ENCODE measurements at regions not wholly inside any gene's neighbourhood (a gene's known extent, or its start where the extent isn't known, plus 50 kb on each side); places are given as distances from the start of the nearest gene placed in this dataset.

DNA sequence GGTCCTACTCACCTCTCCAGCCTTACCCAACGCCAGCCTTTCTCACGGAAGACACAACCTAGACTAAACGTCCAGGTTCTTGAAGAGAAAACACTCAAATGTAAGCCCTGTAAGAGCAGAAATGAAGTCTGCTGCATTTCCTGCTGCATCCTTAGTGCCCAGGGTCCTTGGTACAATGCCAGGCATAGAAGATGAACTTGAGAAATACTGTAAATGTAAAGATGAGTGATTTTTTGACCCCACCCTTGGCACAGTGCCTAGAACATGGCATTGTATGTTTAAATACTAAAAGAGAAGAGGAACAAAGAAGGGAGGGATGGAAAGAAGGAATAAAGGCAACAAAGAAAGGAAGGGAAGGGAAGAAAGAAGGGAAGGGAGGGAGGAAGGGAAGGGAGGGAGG is 514.6 kb downstream of the MED13L start:
- Histone ChIP-seq H2AFZ (ENCODE audit: low read depth) (no peak overlapping the region), H3K9me3 (no peaks in the 10 kb centered on the region), H3K4me1 (ENCODE audit: control insufficient read depth in 1 of 2, insufficient read depth in 2 of 2, low read depth in 1 of 2, low read length in 1 of 2) (peaks cover 0 to 3% of the 10 kb centered on the region in 2 experiments; a peak in 1 of 4 replicates), H4K20me1 (ENCODE audit: insufficient read depth) (no peaks in the 10 kb centered on the region), H3K9me2 (no peaks in the 10 kb centered on the region), H3K27me3 (ENCODE audit: insufficient read depth) (no peaks in the 10 kb centered on the region), H3K36me3 (replicated peaks in 1 of 2; ENCODE audit: control insufficient read depth in 1 of 2, insufficient read depth in 2 of 2, low read length in 1 of 2) (no peaks in the 10 kb centered on the region), H3K4me3 (ENCODE audit: low read depth in 2 of 2, low read length in 1 of 2) (no peak overlapping the region), H3K79me2 (ENCODE audit: insufficient read depth) (no peaks in the 10 kb centered on the region), H3K4me2 (no peak overlapping the region), H3F3A (replicated peaks; ENCODE audit: insufficient read depth) (no peaks in the 10 kb centered on the region), H3K9ac (no peak overlapping the region), H3K27ac (ENCODE audit: low read depth in 2 of 2, low read length in 1 of 2) (no peak overlapping the region)
- ChIA-PET POLR2A (no interaction called here), CTCF (interaction anchor here (0.5 to 2.3 kb wide), 4 partner anchors 109 to 1121 kb away, joined by 3 to 5 read pairs (median 4); no protein-coding TSS in a partner anchor)
- DNase-seq: no peak
- no peak for TF ChIP-seq SIN3A (IDR thresholded peaks at IDR 0.05; ENCODE audit: borderline replicate concordance, low read depth, low read length)
- no peak for TF ChIP-seq MXI1 (IDR thresholded peaks at IDR 0.05; ENCODE audit: low read depth, low read length)
- no peak for TF ChIP-seq EP300 (IDR thresholded peaks at IDR 0.05; ENCODE audit: borderline replicate concordance in 1 of 2, low read depth in 1 of 2, low read length in 1 of 2)
- TF ChIP-seq FOXJ3 (CRISPR knock-in tag; IDR thresholded peaks at IDR 0.05): no peak
- TF ChIP-seq, protein P1, sequence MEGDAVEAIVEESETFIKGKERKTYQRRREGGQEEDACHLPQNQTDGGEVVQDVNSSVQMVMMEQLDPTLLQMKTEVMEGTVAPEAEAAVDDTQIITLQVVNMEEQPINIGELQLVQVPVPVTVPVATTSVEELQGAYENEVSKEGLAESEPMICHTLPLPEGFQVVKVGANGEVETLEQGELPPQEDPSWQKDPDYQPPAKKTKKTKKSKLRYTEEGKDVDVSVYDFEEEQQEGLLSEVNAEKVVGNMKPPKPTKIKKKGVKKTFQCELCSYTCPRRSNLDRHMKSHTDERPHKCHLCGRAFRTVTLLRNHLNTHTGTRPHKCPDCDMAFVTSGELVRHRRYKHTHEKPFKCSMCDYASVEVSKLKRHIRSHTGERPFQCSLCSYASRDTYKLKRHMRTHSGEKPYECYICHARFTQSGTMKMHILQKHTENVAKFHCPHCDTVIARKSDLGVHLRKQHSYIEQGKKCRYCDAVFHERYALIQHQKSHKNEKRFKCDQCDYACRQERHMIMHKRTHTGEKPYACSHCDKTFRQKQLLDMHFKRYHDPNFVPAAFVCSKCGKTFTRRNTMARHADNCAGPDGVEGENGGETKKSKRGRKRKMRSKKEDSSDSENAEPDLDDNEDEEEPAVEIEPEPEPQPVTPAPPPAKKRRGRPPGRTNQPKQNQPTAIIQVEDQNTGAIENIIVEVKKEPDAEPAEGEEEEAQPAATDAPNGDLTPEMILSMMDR (IDR thresholded peaks at IDR 0.05): no peak
- WGBS (ENCODE audit: low lambda C conversion rate): 80% methylated on average over 3 of the region's 3 CpGs

GRCh38 chr12:115761784-115762183 is 515.7 kb downstream of the MED13L start:
- Histone ChIP-seq H3K27ac (ENCODE audit: low read depth in 2 of 2, low read length in 1 of 2) (no peak overlapping the region; a peak in 1 of 4 replicates), H3K27me3 (ENCODE audit: insufficient read depth) (no peaks in the 10 kb centered on the region), H3K79me2 (ENCODE audit: insufficient read depth) (no peaks in the 10 kb centered on the region), H3K9ac (no peak overlapping the region), H3K9me3 (no peaks in the 10 kb centered on the region), H3K36me3 (replicated peaks in 1 of 2; ENCODE audit: control insufficient read depth in 1 of 2, insufficient read depth in 2 of 2, low read length in 1 of 2) (no peaks in the 10 kb centered on the region), H2AFZ (ENCODE audit: low read depth) (no peak overlapping the region), H3F3A (replicated peaks; ENCODE audit: insufficient read depth) (no peaks in the 10 kb centered on the region), H3K4me2 (no peak overlapping the region), H3K4me1 (ENCODE audit: control insufficient read depth in 1 of 2, insufficient read depth in 2 of 2, low read depth in 1 of 2, low read length in 1 of 2) (peaks cover 0 to 3% of the 10 kb centered on the region in 2 experiments; a peak in 1 of 4 replicates), H3K4me3 (ENCODE audit: low read depth in 2 of 2, low read length in 1 of 2) (no peak overlapping the region), H3K9me2 (no peaks in the 10 kb centered on the region), H4K20me1 (ENCODE audit: insufficient read depth) (no peaks in the 10 kb centered on the region)
- no peak for DNase-seq
- WGBS (ENCODE audit: low lambda C conversion rate): 43% methylated on average over 2 of the region's 2 CpGs
- POLR2A ChIA-PET: interaction anchor here (1.2 kb wide), 1 partner anchor 1078 kb away, joined by 3 read pairs; the partner anchor contains the start of gene TBX3
- no peak for TF ChIP-seq YY1 (IDR thresholded peaks at IDR 0.05; ENCODE audit: low read depth)
- TF ChIP-seq RCOR1 (IDR thresholded peaks at IDR 0.05; ENCODE audit: low read length): no peak
- no peak for TF ChIP-seq USF2 (IDR thresholded peaks at IDR 0.05; ENCODE audit: borderline replicate concordance, low read depth, low read length)
- no peak for TF ChIP-seq RAD21 (IDR thresholded peaks at IDR 0.05; ENCODE audit: low read length)
- TF ChIP-seq REST (IDR thresholded peaks at IDR 0.05; ENCODE audit: low read depth, low read length): no peak
- no peak for TF ChIP-seq MXI1 (IDR thresholded peaks at IDR 0.05; ENCODE audit: low read depth, low read length)
- TF ChIP-seq, protein P1 (IDR thresholded peaks at IDR 0.05): no peak
- CTCF ChIA-PET: interaction anchor here (0.6 to 2.5 kb wide), 6 partner anchors 9 to 1093 kb away, joined by 3 to 10 read pairs (median 6); partner anchors contain the start of gene TBX3

All from SK-N-SH (cell line).